ENCODE measurements at regions not wholly inside any gene's neighbourhood (a gene's known extent, or its start where the extent isn't known, plus 50 kb on each side); places are given as distances from the start of the nearest gene placed in this dataset.

DNA sequence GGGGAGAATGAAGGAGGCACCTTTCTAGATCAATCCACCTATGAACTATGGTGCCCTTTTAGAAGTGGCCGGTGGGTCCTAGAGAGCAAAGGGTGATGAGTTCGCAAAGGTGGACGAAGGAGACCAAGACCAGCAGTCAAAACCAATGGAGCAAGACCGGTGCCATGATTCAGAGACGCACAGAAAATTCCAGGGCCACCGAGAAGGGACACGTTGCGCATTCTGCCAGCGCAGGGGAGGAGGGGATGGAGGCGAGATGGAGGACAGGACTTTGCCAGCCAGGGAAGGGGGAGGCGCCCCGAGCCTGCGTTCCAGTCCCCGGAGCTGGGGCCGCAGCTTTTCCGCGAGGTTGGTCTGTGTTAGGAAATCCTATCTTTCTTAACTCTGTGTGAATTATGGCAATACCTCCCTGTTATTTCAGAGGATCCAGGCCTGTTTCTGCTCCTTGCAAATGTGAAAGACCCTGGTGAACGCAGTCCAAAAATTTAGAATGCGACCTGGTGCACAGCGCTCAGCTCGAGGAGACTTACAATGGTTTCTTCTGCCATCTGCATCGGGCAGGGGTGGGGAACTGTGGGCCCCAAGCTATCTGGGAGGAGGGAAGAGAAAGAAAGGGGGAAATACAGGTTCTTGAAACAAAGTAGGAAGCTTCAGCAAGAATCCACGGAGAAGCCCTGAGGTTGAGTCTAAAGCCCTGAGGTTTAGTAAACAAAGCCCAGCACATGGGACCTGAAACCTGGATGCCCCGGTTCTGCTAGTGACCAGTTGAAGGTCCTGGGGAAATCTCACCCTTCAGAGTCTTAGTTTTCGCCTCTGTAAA lies 129.4 kb downstream of the MRPS6 start:
- Histone ChIP-seq H3K27ac (ENCODE audit: extremely low read length, insufficient read depth, low read length) (peak overlapping the region; percentile 70), H3K4me1 (ENCODE audit: insufficient read depth, low read length) (peaks cover 52% of the 10 kb centered on the region), H3K4me3 (replicated peaks in 1 of 3; ENCODE audit: insufficient read depth in 1 of 3, low read depth in 2 of 3, low read length in 3 of 3) (peak overlapping the region; percentile 47 to 77 (median 61); a peak in 4 of 6 replicates), H3K36me3 (replicated peaks in 1 of 2; ENCODE audit: control insufficient read depth in 1 of 2, insufficient read depth in 2 of 2, low read length in 2 of 2) (no peaks in the 10 kb centered on the region), H3K9ac (ENCODE audit: insufficient read depth, low read depth, low read length) (peak overlapping the region; percentile 65), H3K27me3 (ENCODE audit: control insufficient read depth in 1 of 2, insufficient read depth in 2 of 2, low read length in 2 of 2) (no peaks in the 10 kb centered on the region), H2AFZ (ENCODE audit: low read length) (peak overlapping the region; percentile 88), H4K20me1 (ENCODE audit: insufficient read depth, low read length) (no peaks in the 10 kb centered on the region), H3K79me2 (ENCODE audit: insufficient read depth, low read length) (no peaks in the 10 kb centered on the region), H3K9me3 (ENCODE audit: low read length) (no peaks in the 10 kb centered on the region), H3K4me2 (ENCODE audit: low read depth, low read length) (peak overlapping the region; percentile 96)
- POLR2A ChIA-PET = interaction anchor here (1.0 to 1.2 kb wide), 2 partner anchors 130 to 145 kb away, joined by 3 to 5 read pairs; no protein-coding TSS in a partner anchor
- peak; percentile 42 for ATAC-seq
- intact Hi-C loops (cut with micrococcal nuclease; ENCODE audit: unreplicated experiment) (loop anchor here (5.0 to 10.0 kb wide), 3 partner anchors 70 to 1608 kb away; no protein-coding TSS in a partner anchor), in situ Hi-C loops (cut with HindIII; ENCODE audit: extremely low pct_ligation_motif_present, low pct_unique_long_range_greater_than_20kb) (loop anchor here (5.0 to 10.0 kb wide), 2 partner anchors 128 to 280 kb away; partner anchors contain the start of genes MRPS6 and SLC5A3)
- TF ChIP-seq ONECUT2 (CRISPR knock-in tag; IDR thresholded peaks at IDR 0.05) (no peak), ZFP41 (CRISPR knock-in tag; IDR thresholded peaks at IDR 0.05; ENCODE audit: borderline replicate concordance) (no peak), ZSCAN30 (CRISPR knock-in tag; IDR thresholded peaks at IDR 0.05) (peak; percentile 3; the same call in 1 of the 2 replicates), ZBTB38 (CRISPR knock-in tag; IDR thresholded peaks at IDR 0.05) (peak; percentile 25; the same call in 1 of the 2 replicates), HOXA3 (CRISPR knock-in tag; IDR thresholded peaks at IDR 0.05) (0 out of 2 replicates have a peak, but pooled peaks have one; percentile 4), PHF5A (CRISPR knock-in tag; IDR thresholded peaks at IDR 0.05; ENCODE audit: low read depth, unreplicated experiment) (no peak)
- TF ChIP-seq, protein P1, sequence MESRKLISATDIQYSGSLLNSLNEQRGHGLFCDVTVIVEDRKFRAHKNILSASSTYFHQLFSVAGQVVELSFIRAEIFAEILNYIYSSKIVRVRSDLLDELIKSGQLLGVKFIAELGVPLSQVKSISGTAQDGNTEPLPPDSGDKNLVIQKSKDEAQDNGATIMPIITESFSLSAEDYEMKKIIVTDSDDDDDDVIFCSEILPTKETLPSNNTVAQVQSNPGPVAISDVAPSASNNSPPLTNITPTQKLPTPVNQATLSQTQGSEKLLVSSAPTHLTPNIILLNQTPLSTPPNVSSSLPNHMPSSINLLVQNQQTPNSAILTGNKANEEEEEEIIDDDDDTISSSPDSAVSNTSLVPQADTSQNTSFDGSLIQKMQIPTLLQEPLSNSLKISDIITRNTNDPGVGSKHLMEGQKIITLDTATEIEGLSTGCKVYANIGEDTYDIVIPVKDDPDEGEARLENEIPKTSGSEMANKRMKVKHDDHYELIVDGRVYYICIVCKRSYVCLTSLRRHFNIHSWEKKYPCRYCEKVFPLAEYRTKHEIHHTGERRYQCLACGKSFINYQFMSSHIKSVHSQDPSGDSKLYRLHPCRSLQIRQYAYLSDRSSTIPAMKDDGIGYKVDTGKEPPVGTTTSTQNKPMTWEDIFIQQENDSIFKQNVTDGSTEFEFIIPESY (CRISPR knock-in tag; IDR thresholded peaks at IDR 0.05) = peak; percentile 70; the same call in 1 of the 2 replicates
- TF ChIP-seq, protein P2, sequence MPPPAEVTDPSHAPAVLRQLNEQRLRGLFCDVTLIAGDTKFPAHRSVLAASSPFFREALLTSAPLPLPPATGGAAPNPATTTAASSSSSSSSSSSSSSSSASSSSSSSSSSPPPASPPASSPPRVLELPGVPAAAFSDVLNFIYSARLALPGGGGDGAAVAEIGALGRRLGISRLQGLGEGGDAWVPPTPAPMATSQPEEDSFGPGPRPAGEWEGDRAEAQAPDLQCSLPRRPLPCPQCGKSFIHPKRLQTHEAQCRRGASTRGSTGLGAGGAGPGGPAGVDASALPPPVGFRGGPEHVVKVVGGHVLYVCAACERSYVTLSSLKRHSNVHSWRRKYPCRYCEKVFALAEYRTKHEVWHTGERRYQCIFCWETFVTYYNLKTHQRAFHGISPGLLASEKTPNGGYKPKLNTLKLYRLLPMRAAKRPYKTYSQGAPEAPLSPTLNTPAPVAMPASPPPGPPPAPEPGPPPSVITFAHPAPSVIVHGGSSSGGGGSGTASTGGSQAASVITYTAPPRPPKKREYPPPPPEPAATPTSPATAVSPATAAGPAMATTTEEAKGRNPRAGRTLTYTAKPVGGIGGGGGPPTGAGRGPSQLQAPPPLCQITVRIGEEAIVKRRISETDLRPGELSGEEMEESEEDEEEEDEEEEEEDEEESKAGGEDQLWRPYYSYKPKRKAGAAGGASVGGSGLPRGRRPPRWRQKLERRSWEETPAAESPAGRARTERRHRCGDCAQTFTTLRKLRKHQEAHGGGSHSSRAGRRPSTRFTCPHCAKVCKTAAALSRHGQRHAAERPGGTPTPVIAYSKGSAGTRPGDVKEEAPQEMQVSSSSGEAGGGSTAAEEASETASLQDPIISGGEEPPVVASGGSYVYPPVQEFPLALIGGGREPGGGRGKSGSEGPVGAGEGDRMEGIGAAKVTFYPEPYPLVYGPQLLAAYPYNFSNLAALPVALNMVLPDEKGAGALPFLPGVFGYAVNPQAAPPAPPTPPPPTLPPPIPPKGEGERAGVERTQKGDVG (CRISPR knock-in tag; IDR thresholded peaks at IDR 0.05; ENCODE audit: borderline replicate concordance) = 0 out of 2 replicates have a peak, but pooled peaks have one; percentile 29
- 88% methylated on average over 25 of the region's 25 CpGs for WGBS (ENCODE audit: low lambda C conversion rate)
- BruUV-seq (replicated peaks) = no TSS peak
- FAIRE-seq = no peak
- CTCF ChIA-PET (ENCODE audit: low intra/inter-chr PET ratio, low total read pairs) = interaction anchor here (1.4 to 1.6 kb wide), 2 partner anchors 69 to 279 kb away, joined by 3 to 8 read pairs; no protein-coding TSS in a partner anchor
- DNase-seq (ENCODE audit: low spot score) = no peak

Measured in HepG2 (cell line).